Ishikawa (cell line): ENCODE measurements at regions not wholly inside any gene's neighbourhood (a gene's known extent, or its start where the extent isn't known, plus 50 kb on each side); places are given as distances from the start of the nearest gene placed in this dataset.

Source experiments
- CEBPB ChIP-seq: IDR thresholded peaks from 2 replicates; pipeline ENCODE4 v1.6.1; 2012
- CREB1 ChIP-seq: IDR thresholded peaks from 2 replicates; pipeline ENCODE4 v1.6.1; 2012; ENCODE audit warnings: low read depth
- EGR1 ChIP-seq: IDR thresholded peaks from 2 replicates; pipeline ENCODE4 v1.6.1; 2012
- NFIC ChIP-seq: IDR thresholded peaks from 2 replicates; pipeline ENCODE4 v1.6.1; 2012
- RAD21 ChIP-seq: IDR thresholded peaks from 2 replicates; pipeline ENCODE4 v1.6.1; 2012; ENCODE audit warnings: low read depth
- TAF1 ChIP-seq: IDR thresholded peaks from 2 replicates; pipeline ENCODE4 v1.6.1; 2012; ENCODE audit warnings: low read depth, mild to moderate bottlenecking
- TCF12 ChIP-seq: IDR thresholded peaks from 2 replicates; pipeline ENCODE4 v1.6.1; 2012; ENCODE audit warnings: low read depth
- TEAD4 ChIP-seq: IDR thresholded peaks from 2 replicates; pipeline ENCODE4 v1.6.1; 2012
- TF ChIP-seq, protein P1 (sequence below): IDR thresholded peaks from 2 replicates; pipeline ENCODE4 v1.6.1; 2012
- TF ChIP-seq, protein P2 (sequence below): IDR thresholded peaks from 2 replicates; pipeline ENCODE4 v1.6.1; 2012; ENCODE audit warnings: low read depth, mild to moderate bottlenecking
- TF ChIP-seq, protein P3 (sequence below): IDR thresholded peaks from 2 replicates; pipeline ENCODE4 v1.6.1; 2012

GRCh38 chr4:4593596-4594284 is 51.9 kb upstream of the STX18 start:
- TF ChIP-seq, protein P1, sequence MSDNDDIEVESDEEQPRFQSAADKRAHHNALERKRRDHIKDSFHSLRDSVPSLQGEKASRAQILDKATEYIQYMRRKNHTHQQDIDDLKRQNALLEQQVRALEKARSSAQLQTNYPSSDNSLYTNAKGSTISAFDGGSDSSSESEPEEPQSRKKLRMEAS = no peak
- no peak for TF ChIP-seq TEAD4
- TF ChIP-seq CEBPB = no peak

DNA sequence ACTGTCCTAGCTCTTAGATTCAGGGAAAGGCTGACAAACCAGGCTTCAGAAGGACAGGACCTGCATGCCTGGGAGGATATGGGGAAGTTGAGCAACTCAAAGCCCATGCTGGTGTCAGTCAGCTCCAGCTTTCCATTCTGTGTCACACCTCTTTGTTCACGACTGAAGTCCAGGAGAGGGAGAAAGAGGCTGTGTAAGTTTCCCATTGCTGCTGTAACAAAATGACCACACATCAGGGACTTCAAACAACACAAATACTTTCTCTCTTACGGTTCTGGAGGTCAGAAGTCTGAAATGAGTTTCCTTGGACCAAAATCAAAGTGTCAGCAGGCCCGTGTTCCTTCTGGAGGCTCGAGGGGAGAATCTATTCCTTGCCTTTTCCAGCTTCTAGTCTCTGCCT is 50.6 kb upstream of the STX18 start:
- TF ChIP-seq RAD21 (no peak), NFIC (no peak), TAF1 (no peak), EGR1 (no peak), CREB1 (no peak), TCF12 (no peak)
- TF ChIP-seq, protein P2, sequence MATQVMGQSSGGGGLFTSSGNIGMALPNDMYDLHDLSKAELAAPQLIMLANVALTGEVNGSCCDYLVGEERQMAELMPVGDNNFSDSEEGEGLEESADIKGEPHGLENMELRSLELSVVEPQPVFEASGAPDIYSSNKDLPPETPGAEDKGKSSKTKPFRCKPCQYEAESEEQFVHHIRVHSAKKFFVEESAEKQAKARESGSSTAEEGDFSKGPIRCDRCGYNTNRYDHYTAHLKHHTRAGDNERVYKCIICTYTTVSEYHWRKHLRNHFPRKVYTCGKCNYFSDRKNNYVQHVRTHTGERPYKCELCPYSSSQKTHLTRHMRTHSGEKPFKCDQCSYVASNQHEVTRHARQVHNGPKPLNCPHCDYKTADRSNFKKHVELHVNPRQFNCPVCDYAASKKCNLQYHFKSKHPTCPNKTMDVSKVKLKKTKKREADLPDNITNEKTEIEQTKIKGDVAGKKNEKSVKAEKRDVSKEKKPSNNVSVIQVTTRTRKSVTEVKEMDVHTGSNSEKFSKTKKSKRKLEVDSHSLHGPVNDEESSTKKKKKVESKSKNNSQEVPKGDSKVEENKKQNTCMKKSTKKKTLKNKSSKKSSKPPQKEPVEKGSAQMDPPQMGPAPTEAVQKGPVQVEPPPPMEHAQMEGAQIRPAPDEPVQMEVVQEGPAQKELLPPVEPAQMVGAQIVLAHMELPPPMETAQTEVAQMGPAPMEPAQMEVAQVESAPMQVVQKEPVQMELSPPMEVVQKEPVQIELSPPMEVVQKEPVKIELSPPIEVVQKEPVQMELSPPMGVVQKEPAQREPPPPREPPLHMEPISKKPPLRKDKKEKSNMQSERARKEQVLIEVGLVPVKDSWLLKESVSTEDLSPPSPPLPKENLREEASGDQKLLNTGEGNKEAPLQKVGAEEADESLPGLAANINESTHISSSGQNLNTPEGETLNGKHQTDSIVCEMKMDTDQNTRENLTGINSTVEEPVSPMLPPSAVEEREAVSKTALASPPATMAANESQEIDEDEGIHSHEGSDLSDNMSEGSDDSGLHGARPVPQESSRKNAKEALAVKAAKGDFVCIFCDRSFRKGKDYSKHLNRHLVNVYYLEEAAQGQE = no peak
- TF ChIP-seq, protein P1 = no peak
- TF ChIP-seq, protein P3, sequence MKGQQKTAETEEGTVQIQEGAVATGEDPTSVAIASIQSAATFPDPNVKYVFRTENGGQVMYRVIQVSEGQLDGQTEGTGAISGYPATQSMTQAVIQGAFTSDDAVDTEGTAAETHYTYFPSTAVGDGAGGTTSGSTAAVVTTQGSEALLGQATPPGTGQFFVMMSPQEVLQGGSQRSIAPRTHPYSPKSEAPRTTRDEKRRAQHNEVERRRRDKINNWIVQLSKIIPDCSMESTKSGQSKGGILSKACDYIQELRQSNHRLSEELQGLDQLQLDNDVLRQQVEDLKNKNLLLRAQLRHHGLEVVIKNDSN = no peak
